DND-41 (cell line): ENCODE measurements at regions not wholly inside any gene's neighbourhood (a gene's known extent, or its start where the extent isn't known, plus 50 kb on each side); places are given as distances from the start of the nearest gene placed in this dataset.

Experiments
- CTCF ChIP-seq: IDR thresholded peaks from 2 replicates; pipeline ENCODE4 v1.5.1; 2012; ENCODE audit warnings: borderline replicate concordance, low read length, moderate library complexity, mild to moderate bottlenecking; ENCODE audit not compliant: poor library complexity, severe bottlenecking; ENCODE audit errors: extremely low read depth
- EZH2 ChIP-seq: IDR thresholded peaks from 3 replicates; pipeline ENCODE4 v1.6.1; 2012; ENCODE audit warnings: borderline replicate concordance, low read depth, mild to moderate bottlenecking, moderate library complexity, low read length, inconsistent platforms; ENCODE audit not compliant: severe bottlenecking

DNA sequence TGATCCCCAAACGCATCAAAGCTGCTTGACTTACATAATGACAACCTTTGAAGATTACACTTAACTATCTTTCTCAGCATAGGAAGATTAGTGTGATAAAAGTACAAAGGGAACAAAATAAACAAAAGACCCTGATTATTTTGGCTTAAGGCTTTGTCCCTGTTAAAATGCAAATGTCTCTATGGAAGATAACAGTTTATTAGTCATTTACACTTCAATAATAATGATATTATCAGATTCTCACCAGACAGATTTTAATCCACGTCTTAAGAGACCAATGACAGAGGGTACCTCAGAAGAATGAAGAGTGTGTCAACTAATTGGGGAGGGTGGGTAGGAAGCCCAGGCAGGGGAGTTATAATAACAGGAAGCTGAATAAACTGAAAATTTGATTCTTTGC lies 510.4 kb upstream of the PTBP2 start:
- no peak for TF ChIP-seq EZH2
- TF ChIP-seq CTCF, result no peak
